A673 (cell line): ENCODE measurements at regions not wholly inside any gene's neighbourhood (a gene's known extent, or its start where the extent isn't known, plus 50 kb on each side); places are given as distances from the start of the nearest gene placed in this dataset.

Experiments
- CTCF ChIP-seq: fragments of 300-800, 200-600 bp; sonication (generic); conservative IDR thresholded peaks from 2 replicates; pipeline ENCODE4 v1.5.1; 2017; ENCODE audit warnings: low read depth, mild to moderate bottlenecking, antibody characterized with exemption, low read length, moderate library complexity, mixed read lengths
- EZH2 ChIP-seq: fragments of 200-600 bp; sonication (generic); IDR thresholded peaks from 2 replicates; pipeline ENCODE4 v1.6.1; 2017; ENCODE audit warnings: borderline replicate concordance, low read depth, mild to moderate bottlenecking, mixed read lengths, antibody characterized with exemption, low read length; ENCODE audit not compliant: poor library complexity, severe bottlenecking

GRCh38 chr11:104781037-104781436 lies 117.2 kb downstream of the CASP12 start:
- TF ChIP-seq CTCF = no peak
- no peak for TF ChIP-seq EZH2
